ENCODE measurements at regions not wholly inside any gene's neighbourhood (a gene's known extent, or its start where the extent isn't known, plus 50 kb on each side); places are given as distances from the start of the nearest gene placed in this dataset.
"Not testable (repeated sequence)": the region's sequence is repeated elsewhere in the genome, so short reads cannot be mapped to it uniquely, and the experiment has no call there.

DNA sequence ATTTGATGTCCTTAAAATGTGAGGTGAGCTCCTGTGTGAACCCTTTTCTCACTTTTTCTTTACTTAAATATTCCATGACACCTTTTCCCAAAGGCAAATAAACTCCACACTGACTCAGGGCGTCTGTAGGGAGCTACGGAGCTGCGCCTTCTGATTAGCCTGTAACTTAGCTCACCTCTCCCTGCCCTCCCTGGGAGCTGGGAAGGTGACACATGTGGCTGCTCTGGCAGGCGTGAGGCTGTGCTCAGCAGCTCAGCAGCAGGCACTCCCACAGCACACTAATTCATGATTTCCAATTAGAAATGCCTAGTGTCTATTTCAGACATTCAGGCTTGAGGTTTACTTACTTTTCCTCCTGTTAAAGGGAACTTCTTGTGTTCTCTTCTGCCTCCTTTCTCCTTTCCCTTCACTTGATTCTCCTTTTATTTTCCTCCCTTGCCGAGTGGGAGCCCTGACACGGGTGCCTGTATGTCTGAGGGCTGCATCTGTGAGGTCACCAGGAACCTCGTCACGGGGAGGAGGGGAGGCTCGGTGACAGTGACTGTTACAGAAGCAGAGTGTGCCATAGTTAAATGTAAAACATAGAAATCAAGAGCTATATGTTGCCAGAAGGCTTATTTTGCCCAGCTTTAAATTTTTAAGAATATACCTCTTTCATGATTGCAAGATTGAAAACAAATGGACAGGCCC, 437.1 kb downstream of the DCDC2C start:
- no peak for DNase-seq

DNA sequence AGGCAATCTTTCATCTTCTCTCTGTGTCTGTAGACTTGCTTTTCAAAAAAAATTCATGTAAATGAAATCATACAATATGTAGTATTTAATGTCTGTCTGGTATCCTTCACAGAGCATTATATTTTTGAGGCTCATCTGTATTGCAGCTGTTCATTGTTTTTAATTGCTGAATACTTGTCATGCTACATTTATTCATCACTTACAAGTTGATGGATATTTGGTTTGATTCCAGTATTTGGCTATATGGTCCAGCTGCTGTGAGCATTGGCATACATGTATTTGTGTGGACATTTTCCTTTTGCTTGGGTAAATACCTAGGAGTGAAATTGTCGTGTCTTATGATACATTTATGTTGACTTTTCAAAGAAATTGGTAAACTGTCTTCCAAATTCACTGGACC, 441.4 kb downstream of the DCDC2C start:
- DNase-seq, result no peak

DNA sequence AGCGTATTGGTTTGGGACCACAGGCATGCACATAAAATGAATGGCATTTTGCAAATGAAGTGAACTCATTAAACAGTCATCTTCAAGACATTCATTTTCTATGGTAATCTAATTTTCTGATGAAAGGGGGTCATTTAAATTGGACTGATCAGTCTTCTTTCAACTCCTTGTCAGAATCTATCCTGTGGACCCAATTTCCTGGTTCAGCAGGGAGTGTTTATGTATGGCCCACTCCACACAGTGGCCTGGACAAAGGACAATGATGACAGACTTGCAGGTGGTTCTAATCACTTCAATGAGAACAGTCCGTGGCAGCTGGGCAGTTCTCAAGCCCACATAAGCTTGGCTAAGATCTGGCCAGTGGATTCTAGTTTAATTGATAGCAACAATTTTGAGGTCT, 448.1 kb downstream of the DCDC2C start:
- DNase-seq, result no peak

DNA sequence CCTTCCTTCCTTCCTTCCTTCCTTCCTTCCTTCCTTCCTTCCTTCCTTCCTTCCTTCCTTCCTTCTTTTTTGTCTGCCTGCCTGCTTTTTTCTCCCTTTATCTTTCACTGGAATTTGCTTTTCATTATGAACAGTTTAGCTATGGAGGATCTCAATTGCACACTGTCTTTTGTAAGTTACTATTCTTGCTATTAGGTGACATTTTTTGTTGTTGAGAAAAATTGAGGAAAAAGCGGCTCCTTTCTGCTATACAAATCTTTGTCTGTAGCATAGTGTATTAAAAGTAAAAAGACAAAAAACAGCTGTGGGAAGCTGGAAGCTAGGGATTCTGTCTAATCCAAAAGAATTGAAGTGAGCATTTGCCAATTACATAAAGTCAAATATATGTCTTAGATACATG, 448.7 kb downstream of the DCDC2C start:
- DNase-seq, result no peak

DNA sequence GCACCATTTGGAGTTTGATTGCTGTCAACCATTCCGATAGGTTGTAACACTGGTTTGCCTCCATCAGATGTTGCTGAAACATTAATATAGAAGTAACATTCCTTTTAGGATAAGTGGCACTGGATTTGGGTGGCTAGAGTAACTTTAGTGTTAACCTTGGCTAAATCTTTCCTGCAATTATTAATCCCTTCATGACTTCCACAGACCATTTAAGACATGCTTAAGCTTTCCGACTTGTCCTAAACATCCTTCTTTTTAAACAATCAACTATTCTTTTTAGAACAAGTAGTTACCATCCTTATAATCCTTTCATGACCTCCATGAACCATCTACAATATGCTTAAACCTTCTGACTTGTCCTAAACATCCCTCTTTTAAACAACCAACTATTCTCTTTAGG, 465.5 kb downstream of the DCDC2C start:
- DNase-seq, result no peak

DNA sequence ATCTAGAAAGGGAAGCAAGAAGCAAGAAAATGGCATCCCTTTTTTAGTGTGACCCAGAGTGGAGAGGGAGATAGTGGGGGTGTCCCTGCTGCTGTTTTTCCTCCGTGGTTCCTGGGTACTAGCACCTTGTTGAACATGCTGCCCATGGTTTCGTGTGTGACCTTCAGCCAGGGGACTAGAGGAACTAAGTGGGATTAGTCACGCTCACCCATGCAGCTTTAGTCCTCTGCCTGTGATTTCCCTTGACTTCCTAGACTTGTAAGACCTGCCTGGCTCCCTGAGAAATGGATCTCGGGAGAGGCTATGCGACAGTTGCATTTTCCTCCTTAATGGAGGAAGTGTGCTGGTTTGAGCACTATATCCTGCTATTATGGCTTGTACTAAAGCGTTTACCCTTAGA, 471.4 kb downstream of the DCDC2C start:
- no peak for DNase-seq

DNA sequence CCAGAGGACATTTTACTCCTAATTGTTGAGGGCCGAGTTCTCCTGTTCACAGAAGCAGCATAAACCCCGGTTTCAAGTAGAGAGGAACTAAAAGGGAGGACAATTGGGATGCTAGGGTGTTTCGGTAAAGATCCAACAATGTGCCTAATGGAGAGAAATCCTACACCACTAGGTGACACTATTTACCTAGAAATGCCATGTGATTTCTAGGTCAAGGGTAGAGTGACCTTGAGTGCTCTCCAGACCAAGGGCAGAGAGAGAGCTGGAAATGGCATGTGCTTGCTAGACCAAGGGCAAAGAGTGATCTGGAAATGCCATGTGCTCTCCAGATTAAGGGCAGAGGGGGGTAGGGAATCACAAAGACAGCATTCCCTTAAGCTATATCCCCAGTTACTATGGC, 472.0 kb downstream of the DCDC2C start:
- DNase-seq, result no peak

DNA sequence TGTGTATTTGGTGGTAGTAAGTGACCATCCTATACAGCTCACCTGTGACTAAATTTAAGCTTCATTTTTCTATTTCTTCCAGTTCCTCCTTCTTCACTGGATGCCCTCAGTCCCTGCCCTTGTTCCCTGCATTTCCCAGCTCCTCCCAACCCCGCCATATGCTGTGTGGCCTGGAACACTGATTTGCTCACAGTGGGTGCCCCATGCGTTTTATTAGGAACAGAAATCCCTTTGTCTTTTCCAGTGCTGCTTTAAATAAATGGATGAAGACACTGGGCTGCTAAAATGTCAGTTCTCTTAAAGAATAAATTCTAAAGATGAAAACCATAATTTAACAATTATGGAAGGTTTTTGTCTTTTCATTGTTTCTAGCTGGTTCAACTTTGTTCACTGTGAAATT, 477.3 kb downstream of the DCDC2C start:
- DNase-seq, result no peak

DNA sequence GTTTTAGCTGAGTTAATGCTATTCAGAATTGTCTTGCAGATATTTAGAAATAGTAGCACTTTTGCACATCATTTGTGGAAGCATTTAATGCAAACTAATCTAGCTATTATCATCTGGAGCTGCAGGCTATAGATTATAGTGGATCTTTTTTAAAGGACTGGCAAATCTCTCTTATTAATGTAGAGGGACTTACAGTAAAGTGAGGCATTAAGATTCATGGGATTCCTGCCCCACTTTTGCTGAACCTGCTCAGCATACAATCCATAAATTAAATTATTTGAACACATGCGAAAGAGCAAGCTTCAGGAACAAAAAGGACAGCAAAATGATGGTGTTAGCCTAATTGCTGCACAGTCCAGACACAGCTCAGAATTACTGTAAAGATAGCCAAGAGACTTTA, 477.7 kb downstream of the DCDC2C start:
- DNase-seq, result no peak

DNA sequence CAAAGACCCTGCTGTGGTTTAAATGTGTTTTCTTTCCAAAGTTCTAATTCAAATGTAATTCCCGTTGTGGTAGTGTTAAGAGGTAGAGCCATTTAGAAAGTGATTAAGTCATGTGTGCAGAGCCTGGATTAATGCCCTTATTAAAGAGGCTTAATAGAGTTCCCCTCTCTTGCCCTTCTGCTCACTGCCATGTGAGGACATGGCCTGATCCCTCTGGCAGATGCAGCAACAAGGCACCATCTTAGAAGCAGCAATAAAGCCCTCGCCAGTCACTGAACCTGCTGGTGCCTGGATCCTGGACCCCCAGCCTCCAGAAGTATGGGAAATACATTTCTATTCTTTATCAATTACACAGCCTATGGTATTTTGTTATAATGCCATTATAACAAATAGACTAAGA, 485.2 kb downstream of the DCDC2C start:
- DNase-seq, result no peak

DNA sequence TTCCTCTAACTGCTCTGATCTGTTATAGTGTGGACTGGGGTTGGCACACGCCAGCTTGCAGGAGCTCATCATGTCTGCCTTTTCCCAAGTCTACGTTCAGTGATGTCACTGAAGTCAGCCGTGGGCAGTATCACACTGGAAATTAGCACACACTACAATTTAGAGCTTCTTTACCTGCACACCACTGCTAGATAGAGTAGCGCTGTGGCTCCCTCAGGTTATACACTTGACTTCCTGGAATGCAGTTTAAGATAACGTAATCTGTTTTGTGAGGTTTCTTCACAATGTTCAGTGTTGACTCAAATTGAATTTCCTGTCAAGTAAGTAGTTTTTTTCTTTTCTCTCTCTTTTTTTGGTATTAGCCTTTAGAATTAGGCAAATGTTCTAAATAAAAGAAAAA, 487.2 kb downstream of the DCDC2C start:
- no peak for DNase-seq

DNA sequence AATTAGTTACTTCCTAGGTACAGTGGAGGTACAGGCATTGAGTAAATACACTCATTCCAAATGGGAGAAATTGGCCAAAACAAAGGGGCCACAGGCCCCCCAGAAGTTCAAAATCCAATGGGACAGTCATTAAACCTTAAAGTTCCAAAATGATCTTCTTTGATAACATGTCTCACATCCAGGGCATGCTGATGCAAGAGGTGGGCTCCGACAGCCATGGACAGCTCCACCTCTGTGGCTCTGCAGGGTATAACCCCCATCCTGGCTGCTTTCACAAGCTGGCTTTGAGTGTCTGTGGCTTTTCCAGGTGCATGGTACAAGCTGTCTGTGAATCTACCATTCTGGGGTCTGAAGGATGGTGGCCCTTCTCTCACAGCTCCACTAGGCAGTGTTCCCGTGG, 488.7 kb downstream of the DCDC2C start:
- no peak for DNase-seq

DNA sequence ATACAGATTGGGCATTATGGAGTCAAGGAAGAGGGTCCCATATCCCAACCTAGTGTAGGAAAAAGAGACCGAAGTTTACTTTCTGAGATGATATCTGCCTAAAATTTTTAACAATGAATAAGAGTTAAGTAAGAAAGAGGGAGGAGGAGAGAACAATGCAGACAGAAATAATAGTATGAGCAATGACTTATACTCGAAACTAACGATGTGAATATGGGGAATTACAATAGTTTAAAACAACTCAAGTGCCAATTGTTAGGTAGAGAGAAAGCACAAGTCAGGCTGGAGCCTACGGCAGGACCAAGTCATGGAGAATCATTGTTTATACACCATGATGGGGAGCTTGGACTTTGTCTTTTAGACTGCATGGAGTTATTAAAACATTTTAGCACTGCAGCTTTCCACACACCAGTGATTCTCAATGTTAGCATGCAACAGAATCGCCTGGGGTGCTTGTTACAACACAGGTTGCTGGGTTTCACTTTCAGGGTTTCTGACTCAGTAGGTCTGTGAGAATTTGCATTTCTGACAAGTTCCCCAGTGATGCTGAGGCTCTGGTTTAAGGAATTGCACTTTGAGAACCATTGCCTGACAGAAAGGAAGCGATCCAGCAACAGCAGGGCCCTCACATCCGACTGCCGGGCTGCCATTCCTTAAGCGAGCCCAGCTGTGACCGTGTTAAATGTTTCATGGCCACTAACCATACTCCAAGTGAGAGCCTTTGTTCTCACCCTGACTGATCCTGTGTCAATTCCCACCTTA, 511.2 kb downstream of the DCDC2C start:
- DNase-seq, result no peak

DNA sequence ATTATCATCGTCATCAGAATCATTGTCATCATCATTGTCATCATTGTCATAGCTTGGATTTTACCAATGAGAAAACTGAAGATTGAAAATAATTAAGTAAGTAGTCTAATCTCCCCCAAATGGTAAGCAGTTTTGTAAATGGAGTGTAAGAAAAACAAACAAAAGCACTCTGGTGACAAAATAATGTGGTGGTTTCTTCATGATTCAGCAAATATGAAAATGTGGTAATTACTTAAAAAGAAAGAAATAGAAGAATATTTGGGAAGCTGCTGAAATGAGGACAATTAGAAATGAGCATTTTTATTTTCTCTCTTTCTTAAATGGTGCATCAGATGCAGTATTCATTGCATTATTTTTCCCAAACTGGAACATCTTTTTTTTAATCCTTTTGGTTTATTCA, 514.4 kb downstream of the DCDC2C start:
- no peak for DNase-seq

DNA sequence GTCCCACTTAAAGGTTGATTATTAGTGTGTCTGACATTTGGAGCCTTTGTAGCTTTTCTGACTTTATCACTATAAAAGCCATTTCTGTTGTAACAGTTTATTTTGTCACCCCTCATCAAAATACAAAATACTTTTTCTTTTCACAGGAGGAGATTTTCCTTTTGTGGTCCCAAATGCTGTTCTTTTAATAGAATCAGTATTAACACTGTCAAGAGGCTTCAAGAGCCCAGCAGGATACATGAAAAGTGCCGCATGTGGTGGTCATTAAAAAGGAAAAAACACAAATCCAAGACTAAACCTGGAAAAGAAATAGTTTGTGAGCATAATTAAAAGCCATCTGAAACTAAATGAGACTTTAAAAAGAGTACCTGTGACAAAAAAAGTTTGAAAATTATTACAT, 515.7 kb downstream of the DCDC2C start:
- DNase-seq, result no peak

DNA sequence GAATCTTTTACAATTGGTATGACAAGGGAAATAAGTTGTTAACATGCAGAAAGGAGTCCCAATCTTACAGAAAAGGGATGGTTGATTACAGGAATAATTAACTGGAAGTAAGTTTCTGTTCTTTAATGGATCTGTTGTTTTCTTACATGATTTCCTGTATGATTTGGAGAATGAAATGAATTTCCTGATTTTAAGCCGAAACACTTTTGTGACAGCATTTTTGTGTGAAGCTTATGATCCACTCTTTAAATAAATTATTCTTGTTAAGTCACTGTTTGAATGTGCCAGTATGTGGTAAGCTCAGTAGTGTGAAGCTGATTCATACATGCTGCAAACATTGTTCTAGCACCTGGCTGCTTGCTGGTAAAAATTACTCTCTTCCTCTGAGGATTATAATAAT, 516.2 kb downstream of the DCDC2C start:
- no peak for DNase-seq

DNA sequence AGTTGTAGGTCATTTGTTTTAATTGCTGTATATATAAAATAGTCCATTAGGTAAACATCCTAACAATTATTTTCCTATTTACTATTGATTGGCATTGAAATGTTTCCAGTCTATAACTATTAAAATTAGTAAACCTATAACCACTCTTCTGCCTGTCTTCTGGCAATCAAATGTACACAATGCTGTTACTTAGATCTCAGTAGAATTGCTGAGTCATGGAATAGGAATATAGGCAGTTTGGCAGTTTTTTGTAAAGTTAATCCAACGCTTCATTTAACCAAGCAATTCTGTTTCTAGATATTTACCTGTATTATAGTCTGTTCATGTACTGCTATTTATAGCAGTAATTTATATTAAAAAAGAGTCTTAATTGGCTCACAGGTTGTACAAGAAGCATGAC, 518.1 kb downstream of the DCDC2C start:
- no peak for DNase-seq

DNA sequence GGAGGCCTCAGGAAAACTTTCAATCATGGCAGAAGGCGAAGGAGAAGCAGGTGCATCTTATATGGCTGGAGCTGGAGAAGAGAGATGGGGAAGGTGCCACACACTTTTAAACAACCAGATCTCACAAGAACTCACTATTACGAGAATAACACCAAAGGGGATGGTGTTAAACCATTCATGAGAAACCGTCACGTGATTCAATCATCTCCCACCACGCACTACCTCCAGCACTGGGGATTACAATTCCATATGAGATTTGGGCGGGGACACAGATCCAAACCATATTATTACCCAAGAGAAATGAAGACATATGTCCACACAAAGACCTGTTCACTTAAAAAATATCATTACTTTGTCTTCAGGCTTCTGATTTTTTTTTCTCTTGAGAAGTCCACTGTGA, 518.5 kb downstream of the DCDC2C start:
- DNase-seq, result no peak

DNA sequence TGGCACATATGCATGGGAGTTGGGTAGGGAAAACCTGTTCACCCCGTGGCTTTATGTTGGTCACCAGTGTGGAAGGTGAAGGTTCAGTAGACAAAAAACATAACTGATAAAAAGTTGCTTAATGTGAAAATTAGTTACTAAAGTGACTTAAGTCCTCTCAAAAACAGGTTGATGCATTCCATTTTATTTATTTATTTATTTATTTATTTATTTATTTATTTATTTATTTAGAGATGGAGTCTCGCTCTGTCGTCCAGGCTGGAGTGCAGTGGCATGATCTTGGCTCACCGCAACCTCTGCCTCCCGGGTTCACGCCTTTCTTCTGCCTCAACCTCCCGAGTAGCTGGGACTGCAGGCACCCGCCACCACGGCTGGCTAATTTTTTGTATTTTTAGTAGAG, 541.0 kb downstream of the DCDC2C start:
- not testable (repeated sequence) for DNase-seq

DNA sequence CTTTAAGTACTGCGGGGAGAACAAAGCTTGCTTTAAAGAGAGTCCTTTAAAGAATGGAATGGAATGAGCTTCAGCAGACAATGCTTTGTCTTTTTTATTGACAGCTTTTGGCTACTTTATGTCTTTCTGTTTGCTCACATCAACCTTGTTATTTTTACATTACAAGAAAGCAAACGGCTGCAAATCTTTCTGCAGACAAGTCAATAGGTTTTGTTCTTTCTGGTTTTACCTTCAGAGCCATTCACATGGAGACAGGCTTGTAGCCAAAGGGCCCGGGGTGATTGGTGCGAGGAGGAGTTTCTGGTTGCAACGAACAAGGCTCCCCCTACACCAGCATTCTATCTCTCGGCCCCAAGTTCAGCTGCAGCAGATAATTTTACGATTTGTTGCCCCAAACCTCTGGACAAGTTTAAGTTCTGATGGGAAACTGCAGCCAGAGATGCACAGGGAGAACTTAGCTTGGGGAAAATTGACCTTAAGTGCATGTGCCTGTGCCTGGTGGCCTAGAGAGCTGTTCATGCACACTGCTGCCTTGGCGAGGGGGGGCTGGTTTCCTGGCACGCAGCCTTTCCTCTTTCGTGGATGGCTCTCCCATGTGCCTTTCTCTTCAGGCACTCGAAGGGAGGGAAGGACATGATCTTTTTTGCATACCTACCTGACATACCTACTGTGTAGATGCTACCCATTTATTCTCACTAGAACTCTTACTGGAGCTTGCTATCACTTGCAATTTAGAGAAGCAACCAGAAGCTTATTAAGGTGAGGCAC, 543.2 kb downstream of the DCDC2C start:
- DNase-seq, result no peak

DNA sequence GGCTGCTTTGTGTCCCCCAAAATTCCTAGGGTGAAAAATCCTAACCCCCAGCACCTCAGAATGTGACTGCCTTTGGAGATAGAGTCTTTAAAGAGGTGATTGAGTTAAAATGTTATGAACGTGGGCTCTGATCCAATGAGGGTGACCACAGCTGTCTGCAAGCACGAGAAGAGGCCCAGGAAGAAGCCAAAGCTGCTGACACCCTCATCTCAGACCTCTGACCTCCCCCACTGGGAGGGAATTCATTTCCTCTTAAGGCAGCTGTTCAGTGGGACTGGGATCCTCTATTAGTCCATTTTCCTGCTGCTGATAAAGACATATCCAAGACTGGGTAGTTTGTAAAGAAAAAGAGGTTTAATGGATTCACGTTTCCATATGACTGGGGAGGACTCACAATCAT, 544.4 kb downstream of the DCDC2C start:
- no peak for DNase-seq

DNA sequence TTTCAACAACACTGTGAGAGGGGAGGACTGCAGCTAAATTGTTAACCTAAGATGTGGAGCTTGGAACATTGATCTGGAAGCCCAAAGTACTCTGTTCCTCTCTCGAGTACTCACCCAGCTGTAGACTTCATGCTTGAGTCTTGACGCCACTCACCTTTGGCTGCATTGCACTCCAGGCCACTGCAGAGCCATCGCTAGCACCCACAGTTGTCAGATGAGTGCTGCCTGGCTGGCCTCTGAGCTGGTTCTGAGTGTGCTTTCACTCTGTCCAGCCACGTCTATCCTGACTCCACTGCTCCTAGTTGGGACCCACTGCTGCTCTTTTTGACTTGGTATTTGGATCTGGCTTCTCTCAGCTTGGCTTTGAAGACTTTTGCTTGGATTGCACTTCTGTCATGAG, 552.1 kb downstream of the DCDC2C start:
- no peak for DNase-seq

DNA sequence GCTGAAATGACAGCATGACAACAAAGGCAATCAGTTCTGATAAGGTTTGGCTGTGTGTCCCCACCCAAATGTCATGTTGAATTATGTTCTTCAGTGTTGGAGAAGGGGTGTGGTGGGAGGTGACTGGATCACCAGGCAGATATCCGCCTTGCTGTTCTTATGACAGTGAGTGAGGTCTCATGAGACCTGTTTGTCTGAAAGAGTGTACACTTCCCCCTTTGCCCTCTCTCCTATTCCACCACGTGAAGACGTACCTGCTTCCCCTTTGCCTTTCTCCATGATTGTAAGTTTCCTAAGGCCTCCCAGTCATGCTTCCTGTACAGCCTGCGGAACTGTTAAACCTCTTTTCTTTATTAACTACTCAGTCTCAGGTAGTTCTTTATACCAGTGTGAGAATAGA, 553.0 kb downstream of the DCDC2C start:
- no peak for DNase-seq

DNA sequence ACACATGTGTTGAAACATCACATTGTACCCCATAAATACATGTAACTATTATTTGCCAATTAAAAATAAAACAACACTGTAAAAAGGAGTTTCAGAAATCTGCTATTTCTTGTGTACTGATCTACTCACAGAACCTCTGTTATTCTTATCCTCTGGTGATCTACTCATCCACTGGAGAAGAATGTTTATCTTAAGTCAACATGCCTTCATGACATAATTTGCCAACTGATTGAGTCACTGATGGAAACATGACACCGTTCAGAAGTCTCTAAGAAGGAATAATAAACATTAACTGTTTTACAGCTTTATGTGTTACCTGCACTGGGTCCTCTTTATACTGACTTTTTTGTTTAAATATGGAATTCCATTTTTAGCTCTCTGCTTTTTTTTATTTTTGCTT, 555.2 kb downstream of the DCDC2C start:
- DNase-seq, result no peak
